ENCODE measurements at regions not wholly inside any gene's neighbourhood (a gene's known extent, or its start where the extent isn't known, plus 50 kb on each side); places are given as distances from the start of the nearest gene placed in this dataset.
"Not testable (repeated sequence)": the region's sequence is repeated elsewhere in the genome, so short reads cannot be mapped to it uniquely, and the experiment has no call there.

GRCh38 chr17:70375406-70375805, 206.1 kb downstream of the KCNJ2 start:
- no peak for DNase-seq

- DNase-seq = no peak
Observed at GRCh38 chr17:70375813-70376770, 206.8 kb downstream of the KCNJ2 start.

- no peak for DNase-seq
Observed at GRCh38 chr17:70377654-70378053, 208.3 kb downstream of the KCNJ2 start.

- DNase-seq = peak; percentile 2
Observed at GRCh38 chr17:70378076-70378475, 208.7 kb downstream of the KCNJ2 start.

- DNase-seq = no peak
Observed at GRCh38 chr17:70379945-70380344, 210.6 kb downstream of the KCNJ2 start.

GRCh38 chr17:70381916-70382315, 212.6 kb downstream of the KCNJ2 start:
- not testable (repeated sequence) for DNase-seq

GRCh38 chr17:70388326-70388725, 219.0 kb downstream of the KCNJ2 start:
- DNase-seq = no peak

GRCh38 chr17:70389232-70389757, 220.0 kb downstream of the KCNJ2 start:
- DNase-seq = not testable (repeated sequence)

- DNase-seq = no peak
Observed at GRCh38 chr17:70390049-70390448, 220.7 kb downstream of the KCNJ2 start.

- DNase-seq = no peak
Observed at GRCh38 chr17:70394473-70395232, 225.3 kb downstream of the KCNJ2 start.

- no peak for DNase-seq
Observed at GRCh38 chr17:70405492-70406220, 236.3 kb downstream of the KCNJ2 start.

- no peak for DNase-seq
Observed at GRCh38 chr17:70407506-70407905, 238.2 kb downstream of the KCNJ2 start.

- no peak for DNase-seq
Observed at GRCh38 chr17:70408768-70409167, 239.4 kb downstream of the KCNJ2 start.

GRCh38 chr17:70414300-70414699, 245.0 kb downstream of the KCNJ2 start:
- no peak for DNase-seq

GRCh38 chr17:70420861-70421445, 251.6 kb downstream of the KCNJ2 start:
- DNase-seq = no peak

- no peak for DNase-seq
Observed at GRCh38 chr17:70422862-70423261, 253.5 kb downstream of the KCNJ2 start.

- DNase-seq = no peak
Observed at GRCh38 chr17:70423562-70423961, 254.2 kb downstream of the KCNJ2 start.

GRCh38 chr17:70426752-70427151, 257.4 kb downstream of the KCNJ2 start:
- no peak for DNase-seq

- no peak for DNase-seq
Observed at GRCh38 chr17:70434536-70435490, 265.5 kb downstream of the KCNJ2 start.

GRCh38 chr17:70437656-70438055, 268.3 kb downstream of the KCNJ2 start:
- no peak for DNase-seq

GRCh38 chr17:70446446-70446845, 277.1 kb downstream of the KCNJ2 start:
- DNase-seq = no peak
